GM21529 (cell line): ENCODE measurements at regions not wholly inside any gene's neighbourhood (a gene's known extent, or its start where the extent isn't known, plus 50 kb on each side); places are given as distances from the start of the nearest gene placed in this dataset.

Source experiments
- ATAC-seq: cut with Tn5 transposase; IDR thresholded peaks from one replicate; pipeline ENCODE4 v1.9.1; 2021; ENCODE audit not compliant: unreplicated experiment

- ATAC-seq, result no peak
Measured at GRCh38 chr14:51145246-51145645, 50.3 kb upstream of the TRIM9 start.

GRCh38 chr14:51147183-51147582 lies 52.3 kb upstream of the TRIM9 start:
- no peak for ATAC-seq

- no peak for ATAC-seq
Measured at GRCh38 chr14:51155326-51155725, 60.4 kb upstream of the TRIM9 start.

- ATAC-seq, result peak; percentile 80
Measured at GRCh38 chr14:51157012-51157411, 62.1 kb upstream of the TRIM9 start.

GRCh38 chr14:51160871-51161270 lies 66.0 kb upstream of the TRIM9 start:
- ATAC-seq, result no peak

- no peak for ATAC-seq
Measured at GRCh38 chr14:51165415-51165814, 70.5 kb upstream of the TRIM9 start.

- peak; percentile 57 for ATAC-seq
Measured at GRCh38 chr14:51167587-51168214, 72.3 kb upstream of the TMX1 start.

GRCh38 chr14:51168215-51168613 lies 71.8 kb upstream of the TMX1 start:
- no peak for ATAC-seq

- no peak for ATAC-seq
Measured at GRCh38 chr14:51173863-51174262, 66.2 kb upstream of the TMX1 start.

GRCh38 chr14:51176839-51177238 lies 63.2 kb upstream of the TMX1 start:
- ATAC-seq, result no peak

- peak; percentile 97 for ATAC-seq
Measured at GRCh38 chr14:51180577-51180976, 59.5 kb upstream of the TMX1 start.

GRCh38 chr14:51182131-51182565 lies 57.9 kb upstream of the TMX1 start:
- no peak for ATAC-seq

- no peak for ATAC-seq
Measured at GRCh38 chr14:51185180-51185579, 54.9 kb upstream of the TMX1 start.

- peak; percentile 86 for ATAC-seq
Measured at GRCh38 chr14:51185754-51186153, 54.3 kb upstream of the TMX1 start.

- no peak for ATAC-seq
Measured at GRCh38 chr14:51188566-51189185, 51.4 kb upstream of the TMX1 start.

GRCh38 chr14:51189600-51190376 lies 50.3 kb upstream of the TMX1 start:
- ATAC-seq, result no peak
